ENCODE measurements at regions not wholly inside any gene's neighbourhood (a gene's known extent, or its start where the extent isn't known, plus 50 kb on each side); places are given as distances from the start of the nearest gene placed in this dataset.

GRCh38 chr1:17933501-17933900 is 174.1 kb upstream of the IGSF21 start:
- ChIA-PET POLR2A (no interaction called here), CTCF (interaction anchor here (0.7 to 2.6 kb wide), 3 partner anchors 10 to 439 kb away, joined by 5 to 10 read pairs (median 6); no protein-coding TSS in a partner anchor)
- H3K9me3 ChIP-seq (ENCODE audit: control insufficient read depth, insufficient read depth, low read depth, low read length): no peaks in the 10 kb centered on the region
- no peaks in the 10 kb centered on the region for H3K4me1 ChIP-seq (ENCODE audit: control insufficient read depth, insufficient read depth, low read length)
- no peak overlapping the region for H3K27ac ChIP-seq (ENCODE audit: extremely low read depth, low read depth, low read length)
- no peak overlapping the region for H3K4me3 ChIP-seq (ENCODE audit: low read depth, low read length)
- no peaks in the 10 kb centered on the region for H3K36me3 ChIP-seq (ENCODE audit: control insufficient read depth in 2 of 2, insufficient read depth in 1 of 2, low read length in 2 of 2)
- TF ChIP-seq ZNF433 (tag by site-specific recombination; IDR thresholded peaks at IDR 0.05; ENCODE audit: low read depth): no peak
- no peak for TF ChIP-seq ZNF138 (tag by site-specific recombination; IDR thresholded peaks at IDR 0.05; ENCODE audit: borderline replicate concordance)
- no peak for TF ChIP-seq PRDM4 (tag by site-specific recombination; IDR thresholded peaks at IDR 0.05)
- TF ChIP-seq KLF16 (tag by site-specific recombination; IDR thresholded peaks at IDR 0.05): no peak
- TF ChIP-seq ZNF558 (tag by site-specific recombination; IDR thresholded peaks at IDR 0.05): no peak
- TF ChIP-seq ZNF48 (tag by site-specific recombination; IDR thresholded peaks at IDR 0.05): no peak
- no peak for TF ChIP-seq ZNF23 (tag by site-specific recombination; IDR thresholded peaks at IDR 0.05; ENCODE audit: borderline replicate concordance)
- no peak for TF ChIP-seq ZEB2 (tag by site-specific recombination; IDR thresholded peaks at IDR 0.05)
- TF ChIP-seq ZNF707 (tag by site-specific recombination; IDR thresholded peaks at IDR 0.05): no peak
- no peak for TF ChIP-seq ZNF518A (tag by site-specific recombination; conservative IDR thresholded peaks at IDR 0.05; ENCODE audit: low read depth)
- TF ChIP-seq ZNF677 (tag by site-specific recombination; IDR thresholded peaks at IDR 0.05): no peak
- no peak for TF ChIP-seq ZNF654 (tag by site-specific recombination; IDR thresholded peaks at IDR 0.05; ENCODE audit: low read depth)
- TF ChIP-seq ZNF514 (tag by site-specific recombination; IDR thresholded peaks at IDR 0.05): no peak
- TF ChIP-seq, protein P1, sequence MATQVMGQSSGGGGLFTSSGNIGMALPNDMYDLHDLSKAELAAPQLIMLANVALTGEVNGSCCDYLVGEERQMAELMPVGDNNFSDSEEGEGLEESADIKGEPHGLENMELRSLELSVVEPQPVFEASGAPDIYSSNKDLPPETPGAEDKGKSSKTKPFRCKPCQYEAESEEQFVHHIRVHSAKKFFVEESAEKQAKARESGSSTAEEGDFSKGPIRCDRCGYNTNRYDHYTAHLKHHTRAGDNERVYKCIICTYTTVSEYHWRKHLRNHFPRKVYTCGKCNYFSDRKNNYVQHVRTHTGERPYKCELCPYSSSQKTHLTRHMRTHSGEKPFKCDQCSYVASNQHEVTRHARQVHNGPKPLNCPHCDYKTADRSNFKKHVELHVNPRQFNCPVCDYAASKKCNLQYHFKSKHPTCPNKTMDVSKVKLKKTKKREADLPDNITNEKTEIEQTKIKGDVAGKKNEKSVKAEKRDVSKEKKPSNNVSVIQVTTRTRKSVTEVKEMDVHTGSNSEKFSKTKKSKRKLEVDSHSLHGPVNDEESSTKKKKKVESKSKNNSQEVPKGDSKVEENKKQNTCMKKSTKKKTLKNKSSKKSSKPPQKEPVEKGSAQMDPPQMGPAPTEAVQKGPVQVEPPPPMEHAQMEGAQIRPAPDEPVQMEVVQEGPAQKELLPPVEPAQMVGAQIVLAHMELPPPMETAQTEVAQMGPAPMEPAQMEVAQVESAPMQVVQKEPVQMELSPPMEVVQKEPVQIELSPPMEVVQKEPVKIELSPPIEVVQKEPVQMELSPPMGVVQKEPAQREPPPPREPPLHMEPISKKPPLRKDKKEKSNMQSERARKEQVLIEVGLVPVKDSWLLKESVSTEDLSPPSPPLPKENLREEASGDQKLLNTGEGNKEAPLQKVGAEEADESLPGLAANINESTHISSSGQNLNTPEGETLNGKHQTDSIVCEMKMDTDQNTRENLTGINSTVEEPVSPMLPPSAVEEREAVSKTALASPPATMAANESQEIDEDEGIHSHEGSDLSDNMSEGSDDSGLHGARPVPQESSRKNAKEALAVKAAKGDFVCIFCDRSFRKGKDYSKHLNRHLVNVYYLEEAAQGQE (tag by site-specific recombination; IDR thresholded peaks at IDR 0.05): no peak
- no peak for TF ChIP-seq ZNF555 (tag by site-specific recombination; conservative IDR thresholded peaks at IDR 0.05)
- no peak for TF ChIP-seq ZNF114 (tag by site-specific recombination; IDR thresholded peaks at IDR 0.05)
- TF ChIP-seq ZNF121 (tag by site-specific recombination; IDR thresholded peaks at IDR 0.05): no peak
